GM19452 (cell line): ENCODE measurements at regions not wholly inside any gene's neighbourhood (a gene's known extent, or its start where the extent isn't known, plus 50 kb on each side); places are given as distances from the start of the nearest gene placed in this dataset.
A peak's percentile ranks its signal among the peaks of the same experiment; 100 is the strongest.
"Not testable (repeated sequence)": the region's sequence is repeated elsewhere in the genome, so short reads cannot be mapped to it uniquely, and the experiment has no call there.

Source experiments
- ATAC-seq: cut with Tn5 transposase; IDR thresholded peaks from one replicate; pipeline ENCODE4 v1.9.1; 2021; ENCODE audit not compliant: unreplicated experiment

DNA sequence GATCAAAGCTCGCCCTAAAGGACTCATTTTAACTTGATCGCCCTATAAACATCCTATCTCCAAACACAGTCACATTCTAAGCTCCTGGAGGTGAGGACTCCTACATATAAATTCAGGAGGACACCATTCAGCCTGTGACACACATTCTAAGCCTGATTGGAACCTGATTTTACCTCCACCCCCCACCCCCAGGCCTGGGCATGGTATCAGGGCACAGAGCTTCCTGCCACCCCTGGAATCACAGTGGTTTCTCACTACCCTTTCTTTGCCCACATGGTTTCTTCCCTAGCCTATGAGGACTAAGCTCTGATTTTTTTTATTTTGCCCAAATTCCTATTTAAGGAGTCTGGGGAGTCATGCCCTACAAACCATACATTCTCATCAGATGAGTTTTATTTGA lies 428.1 kb upstream of the ID2 start:
- ATAC-seq: peak; percentile 15

GRCh38 chr2:8254214-8254613 lies 427.6 kb upstream of the ID2 start:
- ATAC-seq: not testable (repeated sequence)

DNA sequence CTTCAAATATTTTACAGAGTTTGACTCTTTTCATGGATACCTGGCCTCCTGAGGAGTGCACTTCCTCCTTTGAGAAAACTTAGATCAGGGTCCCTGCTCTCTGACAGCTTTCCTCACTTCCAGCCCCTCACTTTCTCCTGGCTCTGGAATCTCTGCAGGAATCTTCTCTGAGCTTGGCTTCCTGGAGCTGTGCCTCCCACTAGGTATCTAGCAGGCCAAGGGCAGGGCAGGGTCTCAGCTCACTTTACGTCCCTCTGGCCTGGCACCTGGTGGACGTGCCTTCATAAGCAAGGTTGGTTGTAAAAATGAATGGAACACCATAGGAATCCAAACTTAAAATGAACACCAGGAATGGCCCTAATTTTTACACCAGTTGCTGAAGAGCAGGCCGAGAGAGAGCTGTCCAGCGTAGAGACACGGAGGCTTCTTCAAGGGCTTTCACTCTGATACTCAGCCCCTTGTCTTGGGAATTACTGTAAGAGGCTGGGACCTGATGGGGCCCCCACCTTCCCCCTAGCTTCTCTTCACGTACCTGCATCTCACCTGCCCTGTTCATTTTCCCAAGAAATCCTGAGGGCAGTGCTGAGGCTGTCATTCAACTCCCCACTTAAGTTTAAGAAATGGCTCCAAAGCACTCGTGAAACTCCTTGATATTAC lies 426.9 kb upstream of the ID2 start:
- no peak for ATAC-seq

DNA sequence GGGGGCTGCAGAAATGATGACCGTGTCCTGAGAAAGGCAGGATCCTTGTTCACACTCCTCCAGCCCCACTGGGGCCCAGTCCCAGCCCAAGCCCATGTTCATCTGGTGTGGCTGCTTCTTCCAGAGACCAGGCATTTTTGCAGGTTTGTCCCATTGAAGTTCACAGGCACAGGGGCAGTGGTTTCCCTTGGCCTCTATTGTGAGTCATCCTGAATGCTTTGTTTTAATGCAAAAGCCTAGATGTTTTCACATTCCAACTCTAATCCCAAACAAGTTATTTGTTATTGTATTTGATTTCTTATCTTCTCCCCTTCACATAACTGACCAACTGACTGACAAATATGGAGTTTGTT lies 426.4 kb upstream of the ID2 start:
- ATAC-seq: no peak

DNA sequence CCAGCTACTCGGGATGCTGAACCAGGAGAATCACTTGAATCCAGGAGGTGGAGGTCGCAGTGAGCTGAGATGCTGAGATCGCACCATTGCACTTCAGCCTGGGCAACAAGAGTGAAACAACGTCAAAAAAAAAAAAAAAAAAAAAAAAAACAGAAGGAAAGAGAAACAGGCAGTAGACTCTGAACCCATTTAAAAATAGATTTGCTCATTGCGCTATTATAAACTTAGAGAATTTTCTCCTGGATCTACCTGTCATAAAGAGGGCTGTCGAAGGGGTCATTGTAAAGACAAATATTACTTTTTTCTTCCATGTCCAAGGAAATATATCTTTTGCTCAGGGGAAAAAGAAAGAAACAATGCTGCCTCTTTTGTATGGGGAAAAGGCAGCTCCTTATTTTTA lies 425.0 kb upstream of the ID2 start:
- ATAC-seq: no peak

DNA sequence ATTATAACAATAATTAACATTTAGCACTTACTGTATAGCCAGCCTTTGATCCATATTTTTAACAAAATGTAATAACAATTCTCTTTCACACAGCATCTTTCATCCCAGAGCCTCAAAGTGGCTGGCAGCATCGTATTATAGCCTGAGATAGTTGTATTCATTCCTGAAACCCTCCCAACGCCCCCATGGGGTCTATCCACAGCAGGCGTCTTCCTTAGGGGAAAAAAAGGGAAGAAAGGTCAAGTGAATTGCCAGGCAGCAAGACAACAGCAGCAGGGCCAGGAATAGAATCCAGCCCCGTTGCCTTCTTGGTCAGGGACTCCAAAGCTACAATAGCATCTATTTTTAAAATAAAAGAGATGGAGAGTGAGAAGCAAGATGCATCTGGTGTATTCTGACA lies 424.4 kb upstream of the ID2 start:
- ATAC-seq: no peak

GRCh38 chr2:8258406-8258805 lies 423.4 kb upstream of the ID2 start:
- no peak for ATAC-seq

- ATAC-seq: no peak
Measured at GRCh38 chr2:8259106-8259840, 422.6 kb upstream of the ID2 start.

GRCh38 chr2:8259841-8260178 lies 422.0 kb upstream of the ID2 start:
- ATAC-seq: no peak

DNA sequence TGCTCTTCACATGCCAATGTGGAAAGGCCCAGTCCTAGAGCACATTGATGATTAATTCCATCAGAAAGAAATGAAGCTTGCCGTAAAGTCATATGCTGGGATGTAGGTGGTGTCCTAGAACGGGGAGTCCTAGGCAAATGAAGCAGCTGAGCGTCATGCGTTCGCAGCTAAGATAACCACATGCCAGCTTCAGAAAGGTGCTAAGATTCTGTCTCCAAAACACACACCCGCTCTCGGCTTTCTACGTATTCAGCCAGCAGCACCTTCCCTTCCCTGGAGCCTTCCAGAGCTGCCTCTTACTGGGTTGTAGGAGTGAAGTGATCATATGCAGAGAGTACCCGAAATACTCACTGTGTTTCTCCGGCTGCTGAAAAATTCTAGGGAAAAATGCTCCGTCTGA lies 421.6 kb upstream of the ID2 start:
- ATAC-seq: no peak

- ATAC-seq: no peak
Measured at GRCh38 chr2:8263901-8264300, 418.0 kb upstream of the ID2 start.

DNA sequence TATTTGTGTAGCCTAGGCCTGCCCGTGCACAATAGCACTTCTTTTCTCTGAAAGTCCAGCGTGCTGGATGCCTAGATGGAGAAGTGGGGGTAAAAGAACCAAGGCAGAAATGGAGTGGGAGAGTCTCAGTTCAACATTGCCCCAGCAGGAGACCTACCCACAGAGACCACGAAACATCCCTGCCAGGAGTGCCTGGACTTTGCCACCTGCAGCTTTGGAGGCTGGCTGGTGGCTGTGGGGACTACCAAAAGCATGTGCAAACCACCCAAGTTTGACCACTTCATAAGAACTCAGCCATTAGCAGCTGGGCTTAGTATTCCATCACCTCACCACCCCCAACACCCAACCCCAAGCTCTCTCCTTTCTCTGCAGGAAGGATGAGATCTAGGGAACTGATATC lies 416.9 kb upstream of the ID2 start:
- ATAC-seq: no peak

DNA sequence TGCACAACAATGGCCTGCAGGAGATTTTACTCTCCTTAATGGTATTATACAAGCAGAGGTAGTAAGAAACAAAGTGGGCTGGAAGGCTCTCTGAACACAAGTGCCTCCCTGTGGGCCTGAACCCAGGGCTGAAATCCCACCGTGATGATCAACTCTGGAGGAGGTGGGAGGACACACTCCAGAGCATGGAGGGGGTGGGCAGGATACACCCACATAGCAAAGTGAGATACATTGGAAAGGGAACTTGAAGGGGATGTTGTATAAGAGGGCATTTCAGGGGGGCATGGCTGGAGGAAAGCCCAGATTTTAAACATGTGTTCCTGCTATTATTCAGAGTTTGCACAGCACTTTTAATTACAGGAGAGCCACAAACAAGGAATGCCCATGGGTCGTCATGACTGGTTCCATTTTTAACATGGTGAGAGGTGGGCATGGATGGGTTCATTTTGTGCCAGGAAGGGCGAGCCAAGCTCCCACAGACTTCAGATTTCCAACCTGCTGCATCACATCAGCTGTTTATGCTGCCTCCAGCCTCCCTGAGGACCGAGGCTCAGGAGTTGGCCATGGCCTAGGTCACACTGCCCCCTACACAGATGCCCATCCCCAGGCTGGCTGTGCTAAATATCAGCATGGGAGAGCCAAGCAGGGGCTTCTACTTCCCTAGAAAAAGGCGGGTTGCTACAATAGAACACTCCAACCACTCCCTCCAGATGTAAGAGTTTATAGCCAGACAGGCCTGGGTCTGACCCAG lies 416.2 kb upstream of the ID2 start:
- no peak for ATAC-seq

GRCh38 chr2:8266563-8266962 lies 415.3 kb upstream of the ID2 start:
- no peak for ATAC-seq

- no peak for ATAC-seq
Measured at GRCh38 chr2:8267048-8267447, 414.8 kb upstream of the ID2 start.

DNA sequence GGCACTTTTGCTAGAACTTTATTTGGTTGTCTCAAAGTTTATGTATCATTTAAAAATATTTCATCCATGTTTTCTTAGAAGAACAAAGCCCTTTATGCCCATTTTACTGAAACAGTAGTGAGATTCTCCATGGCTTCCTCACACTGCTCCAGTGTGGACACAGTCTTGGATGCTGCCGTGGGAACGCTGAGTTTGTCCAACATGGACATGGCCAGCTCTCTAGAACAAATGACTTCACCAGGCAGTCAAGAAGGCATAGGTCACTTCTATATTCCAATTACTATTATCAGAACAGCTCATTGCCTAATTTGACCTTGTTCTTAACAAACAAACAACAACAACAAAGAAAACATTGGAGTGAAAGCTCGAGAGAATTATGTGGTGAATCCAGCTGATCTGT lies 414.1 kb upstream of the ID2 start:
- no peak for ATAC-seq

GRCh38 chr2:8268172-8268783 lies 413.6 kb upstream of the ID2 start:
- ATAC-seq: no peak

DNA sequence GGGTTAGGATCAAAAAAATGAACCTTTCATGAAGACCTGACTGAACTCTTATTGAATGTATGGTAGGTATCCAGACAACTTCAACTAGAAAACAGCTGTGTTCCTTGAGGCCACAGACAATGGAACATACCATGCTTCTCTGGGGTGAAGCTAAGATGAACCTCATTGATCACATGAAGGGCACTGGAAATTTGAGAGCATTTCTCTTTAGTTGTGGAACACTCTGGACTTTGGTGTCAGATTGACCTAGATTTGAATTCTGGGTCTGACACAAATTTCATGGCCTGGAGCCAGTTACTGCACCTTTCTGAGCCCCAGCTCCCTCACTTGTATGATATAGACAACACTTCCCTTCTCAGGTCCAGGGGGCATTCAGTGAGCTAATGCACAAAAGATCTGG lies 411.2 kb upstream of the ID2 start:
- no peak for ATAC-seq

DNA sequence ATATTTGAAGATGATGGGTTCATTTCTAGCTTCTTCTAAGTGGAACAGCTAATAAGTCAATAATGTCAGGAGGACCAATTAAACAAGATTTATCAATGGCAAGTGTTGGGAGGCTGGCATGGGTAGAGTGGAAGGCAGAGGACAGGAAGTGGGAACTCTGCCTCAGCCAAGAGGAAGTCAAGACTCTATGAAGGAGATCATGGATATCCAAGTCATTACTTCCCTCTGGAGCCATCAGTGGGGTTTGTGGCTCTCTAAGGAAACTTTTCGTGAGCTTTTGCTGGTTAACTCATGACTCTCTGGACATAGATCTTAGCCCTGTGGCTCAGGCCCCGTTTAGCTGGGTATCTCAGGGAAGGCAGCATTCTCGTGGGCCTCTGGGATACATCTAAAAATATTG lies 410.4 kb upstream of the ID2 start:
- no peak for ATAC-seq

GRCh38 chr2:8276026-8276425 lies 405.8 kb upstream of the ID2 start:
- no peak for ATAC-seq

- ATAC-seq: no peak
Measured at GRCh38 chr2:8277921-8278571, 403.8 kb upstream of the ID2 start.
